DND-41 (cell line): ENCODE measurements at regions not wholly inside any gene's neighbourhood (a gene's known extent, or its start where the extent isn't known, plus 50 kb on each side); places are given as distances from the start of the nearest gene placed in this dataset.

Source experiments
- ATAC-seq: fragments of 200-7000 bp; cut with Tn5 transposase; 3 replicates; pipeline ENCODE4 v1.9.1; 2021; ENCODE audit warnings: low read depth; ENCODE audit not compliant: insufficient read depth
- DNase-seq: peaks from one replicate; pipeline ENCODE4 v3.0.0-alpha.2; 2020
- H2AFZ ChIP-seq: 2 replicates; pipeline ENCODE4 v1.6.0; 2012; ENCODE audit warnings: low read depth, low read length
- H3K27ac ChIP-seq: 2 replicates; pipeline ENCODE4 v1.5.1; 2012; ENCODE audit warnings: low read length, inconsistent platforms
- H3K27me3 ChIP-seq: fragments of 200-600 bp; sonication (generic); 2 replicates; pipeline ENCODE4 v1.6.0; 2012; ENCODE audit warnings: low read length, mild to moderate bottlenecking, inconsistent platforms; ENCODE audit not compliant: insufficient read depth, poor library complexity
- H3K36me3 ChIP-seq: 2 replicates; pipeline ENCODE4 v1.5.1; 2012; ENCODE audit warnings: low read length, inconsistent platforms; ENCODE audit not compliant: insufficient read depth
- H3K4me1 ChIP-seq: 2 replicates; pipeline ENCODE4 v1.5.1; 2012; ENCODE audit warnings: mild to moderate bottlenecking, low read length; ENCODE audit not compliant: insufficient read depth
- H3K4me2 ChIP-seq: 2 replicates; pipeline ENCODE4 v1.6.0; 2012; ENCODE audit warnings: mild to moderate bottlenecking, moderate library complexity, low read length, inconsistent platforms; ENCODE audit not compliant: insufficient read depth
- H3K4me3 ChIP-seq, 2 experiments: fragments of 200-600 bp in 1 of 2; shearing (Covaris generic) in 1 of 2; 2 replicates each; pipeline ENCODE4 v1.5.1; 2012 to 2016; ENCODE audit warnings: inconsistent platforms in 2 of 2, low read length in 2 of 2, mild to moderate bottlenecking in 2 of 2, low read depth in 1 of 2, moderate library complexity in 1 of 2
- H3K79me2 ChIP-seq: 2 replicates; pipeline ENCODE4 v1.6.0; 2012; ENCODE audit warnings: low read length, inconsistent platforms; ENCODE audit not compliant: insufficient read depth
- H3K9ac ChIP-seq: 2 replicates; pipeline ENCODE4 v1.6.0; 2012; ENCODE audit warnings: low read depth, mild to moderate bottlenecking, inconsistent platforms, low read length, moderate library complexity
- H3K9me3 ChIP-seq: 2 replicates; pipeline ENCODE4 v1.5.1; 2012; ENCODE audit warnings: low read length, moderate library complexity, mild to moderate bottlenecking, inconsistent platforms; ENCODE audit not compliant: insufficient read depth, severe bottlenecking
- H4K20me1 ChIP-seq: 2 replicates; pipeline ENCODE4 v1.6.0; 2012; ENCODE audit warnings: low read length; ENCODE audit not compliant: insufficient read depth
- CTCF ChIP-seq: IDR thresholded peaks from 2 replicates; pipeline ENCODE4 v1.5.1; 2012; ENCODE audit warnings: borderline replicate concordance, low read length, moderate library complexity, mild to moderate bottlenecking; ENCODE audit not compliant: poor library complexity, severe bottlenecking; ENCODE audit errors: extremely low read depth
- EZH2 ChIP-seq: IDR thresholded peaks from 3 replicates; pipeline ENCODE4 v1.6.1; 2012; ENCODE audit warnings: borderline replicate concordance, low read depth, mild to moderate bottlenecking, moderate library complexity, low read length, inconsistent platforms; ENCODE audit not compliant: severe bottlenecking

GRCh38 chr6:92534109-92534508, 885.2 kb downstream of the EPHA7 start:
- no peaks in the 10 kb centered on the region for H3K79me2 ChIP-seq
- no peaks in the 10 kb centered on the region for H3K9me3 ChIP-seq
- no peak for ATAC-seq
- H4K20me1 ChIP-seq: no peaks in the 10 kb centered on the region
- no peak overlapping the region for H3K27ac ChIP-seq
- H2AFZ ChIP-seq: no peak overlapping the region
- H3K27me3 ChIP-seq: no peaks in the 10 kb centered on the region
- no peaks in the 10 kb centered on the region for H3K36me3 ChIP-seq
- TF ChIP-seq CTCF (no peak), EZH2 (no peak)
- no peak overlapping the region for H3K4me2 ChIP-seq
- no peaks in the 10 kb centered on the region for H3K4me1 ChIP-seq
- H3K4me3 ChIP-seq: no peak overlapping the region
- no peak for DNase-seq
- no peak overlapping the region for H3K9ac ChIP-seq

- H4K20me1 ChIP-seq: no peaks in the 10 kb centered on the region
- no peak overlapping the region for H3K9ac ChIP-seq
- no peaks in the 10 kb centered on the region for H3K27me3 ChIP-seq
These were observed 896.8 kb downstream of the EPHA7 start for GRCh38 chr6:92522589-92522988.

GRCh38 chr6:92521553-92521952, 897.8 kb downstream of the EPHA7 start:
- ATAC-seq (no peak), DNase-seq (no peak)
- no peak overlapping the region for H3K4me3 ChIP-seq
- no peak overlapping the region for H3K9ac ChIP-seq
- H3K4me2 ChIP-seq: no peak overlapping the region
- H3K27ac ChIP-seq: no peak overlapping the region
- H2AFZ ChIP-seq: no peak overlapping the region
- TF ChIP-seq CTCF: no peak
- TF ChIP-seq EZH2: no peak
- H3K27me3 ChIP-seq: no peaks in the 10 kb centered on the region
- no peaks in the 10 kb centered on the region for H3K36me3 ChIP-seq
- H3K4me1 ChIP-seq: no peaks in the 10 kb centered on the region
- H4K20me1 ChIP-seq: no peaks in the 10 kb centered on the region
- H3K9me3 ChIP-seq: no peaks in the 10 kb centered on the region
- H3K79me2 ChIP-seq: no peaks in the 10 kb centered on the region

More at GRCh38 chr6:92522589-92522988, 896.8 kb downstream of the EPHA7 start:
- Histone ChIP-seq H2AFZ (no peak overlapping the region), H3K4me1 (no peaks in the 10 kb centered on the region), H3K4me3 (no peak overlapping the region), H3K36me3 (no peaks in the 10 kb centered on the region), H3K4me2 (no peak overlapping the region), H3K79me2 (no peaks in the 10 kb centered on the region), H3K27ac (no peak overlapping the region), H3K9me3 (no peaks in the 10 kb centered on the region)
- no peak for DNase-seq
- ATAC-seq: no peak
- TF ChIP-seq EZH2 (no peak), CTCF (no peak)

GRCh38 chr6:92510137-92510536, 909.2 kb downstream of the EPHA7 start:
- Histone ChIP-seq H3K4me3 (no peak overlapping the region), H3K79me2 (no peaks in the 10 kb centered on the region), H3K4me2 (no peak overlapping the region), H4K20me1 (no peaks in the 10 kb centered on the region), H3K36me3 (no peaks in the 10 kb centered on the region), H3K27me3 (no peaks in the 10 kb centered on the region), H3K4me1 (no peaks in the 10 kb centered on the region), H3K27ac (no peak overlapping the region), H3K9ac (no peak overlapping the region), H3K9me3 (no peaks in the 10 kb centered on the region), H2AFZ (no peak overlapping the region)
- ATAC-seq (no peak), DNase-seq (no peak)
- no peak for TF ChIP-seq EZH2
- no peak for TF ChIP-seq CTCF
